ENCODE measurements at regions not wholly inside any gene's neighbourhood (a gene's known extent, or its start where the extent isn't known, plus 50 kb on each side); places are given as distances from the start of the nearest gene placed in this dataset.

DNA sequence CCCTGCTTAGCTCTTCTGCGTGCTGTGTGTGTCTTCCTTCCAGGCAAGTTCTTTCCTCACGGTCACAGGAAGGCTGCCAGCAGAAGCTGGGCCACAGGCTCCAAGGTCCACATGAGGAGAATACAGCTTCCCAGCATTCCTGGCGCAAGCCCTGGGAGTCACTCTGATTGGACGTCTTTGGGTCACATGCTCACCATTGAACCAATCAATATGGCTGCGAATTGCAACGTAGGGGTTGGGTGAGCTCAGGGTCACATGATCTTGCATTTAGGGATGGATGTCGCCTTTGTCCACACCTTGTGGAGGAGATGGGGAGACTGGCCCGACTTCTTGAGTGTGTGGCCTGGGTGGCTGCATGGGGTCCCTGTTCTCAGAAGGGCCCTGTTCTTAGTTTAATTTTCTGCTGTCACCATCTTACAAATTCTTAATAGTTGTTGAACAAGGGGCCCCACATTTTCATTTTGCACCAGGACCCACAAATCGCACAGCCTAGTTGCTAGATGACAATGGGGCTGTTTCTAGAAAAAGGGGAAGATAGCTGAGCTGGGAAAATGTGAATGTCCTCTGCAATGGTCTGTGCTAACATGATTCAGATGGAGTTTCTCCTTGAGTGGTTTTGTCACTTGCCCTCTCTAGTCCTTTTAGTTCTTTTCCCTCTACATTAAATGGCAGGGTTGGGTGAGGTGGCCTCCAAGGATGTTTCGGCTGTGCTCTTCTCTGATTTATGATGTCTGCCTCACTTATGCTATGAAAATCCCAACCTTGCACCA, 149.6 kb downstream of the CDH26 start:
- Histone ChIP-seq H3K27ac (no peak overlapping the region), H3K36me3 (no peaks in the 10 kb centered on the region), H3K9me3 (no peaks in the 10 kb centered on the region), H3K27me3 (no peaks in the 10 kb centered on the region), H3K4me1 (no peaks in the 10 kb centered on the region), H3K4me3 (no peak overlapping the region)
- intact Hi-C loops (cut with DNase I; ENCODE audit: low total_unique reads), result no loop called here
- DNase-seq, result no peak
- no peak for TF ChIP-seq POLR2A (IDR thresholded peaks at IDR 0.05)
- TF ChIP-seq, protein P1, sequence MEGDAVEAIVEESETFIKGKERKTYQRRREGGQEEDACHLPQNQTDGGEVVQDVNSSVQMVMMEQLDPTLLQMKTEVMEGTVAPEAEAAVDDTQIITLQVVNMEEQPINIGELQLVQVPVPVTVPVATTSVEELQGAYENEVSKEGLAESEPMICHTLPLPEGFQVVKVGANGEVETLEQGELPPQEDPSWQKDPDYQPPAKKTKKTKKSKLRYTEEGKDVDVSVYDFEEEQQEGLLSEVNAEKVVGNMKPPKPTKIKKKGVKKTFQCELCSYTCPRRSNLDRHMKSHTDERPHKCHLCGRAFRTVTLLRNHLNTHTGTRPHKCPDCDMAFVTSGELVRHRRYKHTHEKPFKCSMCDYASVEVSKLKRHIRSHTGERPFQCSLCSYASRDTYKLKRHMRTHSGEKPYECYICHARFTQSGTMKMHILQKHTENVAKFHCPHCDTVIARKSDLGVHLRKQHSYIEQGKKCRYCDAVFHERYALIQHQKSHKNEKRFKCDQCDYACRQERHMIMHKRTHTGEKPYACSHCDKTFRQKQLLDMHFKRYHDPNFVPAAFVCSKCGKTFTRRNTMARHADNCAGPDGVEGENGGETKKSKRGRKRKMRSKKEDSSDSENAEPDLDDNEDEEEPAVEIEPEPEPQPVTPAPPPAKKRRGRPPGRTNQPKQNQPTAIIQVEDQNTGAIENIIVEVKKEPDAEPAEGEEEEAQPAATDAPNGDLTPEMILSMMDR (IDR thresholded peaks at IDR 0.05), result no peak

DNA sequence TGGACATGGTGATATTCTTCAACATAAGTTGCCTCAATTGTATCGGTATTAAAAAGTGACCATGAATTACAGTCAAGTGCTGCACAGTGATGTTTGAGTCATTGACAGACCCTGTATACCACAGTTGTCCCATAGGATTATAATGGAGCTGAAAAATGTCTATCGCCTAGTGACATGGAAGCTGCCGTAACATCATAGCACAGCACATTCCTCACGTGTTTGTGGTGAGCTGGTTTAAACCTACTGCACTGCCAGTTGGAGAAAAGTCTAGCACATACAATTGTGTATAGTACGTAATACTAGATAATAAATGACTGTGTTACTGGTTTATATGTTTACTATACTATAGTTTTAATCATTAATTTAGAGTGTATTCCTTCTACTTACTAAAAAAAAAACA, 150.2 kb downstream of the CDH26 start:
- Histone ChIP-seq H3K4me1 (no peaks in the 10 kb centered on the region), H3K4me3 (no peak overlapping the region), H3K27me3 (no peaks in the 10 kb centered on the region), H3K36me3 (no peaks in the 10 kb centered on the region), H3K27ac (no peak overlapping the region), H3K9me3 (no peaks in the 10 kb centered on the region)
- DNase-seq, result no peak
- TF ChIP-seq, protein P1 (IDR thresholded peaks at IDR 0.05), result no peak
- TF ChIP-seq POLR2A (IDR thresholded peaks at IDR 0.05), result no peak
- intact Hi-C loops (cut with DNase I; ENCODE audit: low total_unique reads), result no loop called here

DNA sequence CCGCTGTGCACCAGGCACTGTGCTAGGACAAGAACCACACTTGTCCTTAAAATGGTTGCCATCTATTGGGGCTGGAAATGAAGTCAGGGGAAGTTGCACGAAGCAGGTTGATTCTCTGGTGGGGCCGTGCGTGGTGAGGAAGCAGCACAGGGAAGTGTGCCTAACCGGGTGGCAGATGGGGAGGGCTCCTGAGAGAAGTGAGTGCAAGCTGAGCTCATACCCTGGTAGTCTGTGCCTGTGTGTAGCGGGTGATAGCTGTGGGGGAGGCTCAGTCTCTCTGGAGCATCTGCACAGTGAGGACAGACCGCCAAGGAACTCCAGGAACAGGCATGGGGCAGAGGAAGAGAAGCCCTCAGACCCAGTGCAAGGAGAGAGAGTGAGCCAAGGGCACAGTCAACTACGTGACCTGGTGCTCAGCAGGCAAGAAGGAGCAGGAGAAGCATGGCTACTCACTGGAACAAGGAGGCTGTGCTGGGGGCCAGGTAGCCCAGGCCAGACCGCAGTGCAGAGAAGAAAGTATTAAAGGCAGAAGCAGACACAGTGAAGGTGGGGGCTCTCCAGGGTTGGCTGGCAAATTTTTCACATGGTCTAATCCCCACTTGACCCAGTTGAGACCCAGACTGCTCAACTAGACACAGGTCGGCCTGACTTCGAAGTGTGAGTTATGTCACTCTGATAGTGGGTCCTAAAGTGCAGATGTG, 155.0 kb downstream of the CDH26 start:
- Histone ChIP-seq H3K9me3 (no peaks in the 10 kb centered on the region), H3K36me3 (no peaks in the 10 kb centered on the region), H3K4me3 (no peak overlapping the region), H3K4me1 (no peaks in the 10 kb centered on the region), H3K27me3 (no peaks in the 10 kb centered on the region), H3K27ac (no peak overlapping the region)
- intact Hi-C loops (cut with DNase I; ENCODE audit: low total_unique reads), result no loop called here
- DNase-seq, result no peak
- TF ChIP-seq, protein P1 (IDR thresholded peaks at IDR 0.05), result no peak
- no peak for TF ChIP-seq POLR2A (IDR thresholded peaks at IDR 0.05)

DNA sequence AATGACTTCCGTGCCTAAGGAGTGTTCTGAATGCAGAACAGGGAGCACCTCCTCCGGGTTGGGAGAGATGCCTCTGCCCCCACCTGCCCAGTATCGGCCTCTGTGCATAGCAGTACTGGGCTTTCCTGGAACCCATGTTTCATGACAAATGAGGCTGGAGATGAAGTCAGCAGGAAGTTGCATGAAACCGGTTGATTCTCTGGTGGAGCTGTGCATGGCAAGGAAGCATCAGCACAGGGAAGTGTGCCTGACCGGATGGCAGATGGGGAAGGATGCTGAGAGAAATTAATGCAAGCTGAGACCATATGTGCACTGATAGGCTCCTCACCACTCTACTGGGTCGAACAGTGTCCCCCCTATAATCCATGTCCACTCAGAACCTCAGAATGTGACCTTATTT, 155.5 kb downstream of the CDH26 start:
- no peaks in the 10 kb centered on the region for H3K9me3 ChIP-seq
- TF ChIP-seq POLR2A (IDR thresholded peaks at IDR 0.05), result no peak
- TF ChIP-seq, protein P1 (IDR thresholded peaks at IDR 0.05), result no peak
- intact Hi-C loops (cut with DNase I; ENCODE audit: low total_unique reads), result no loop called here

DNA sequence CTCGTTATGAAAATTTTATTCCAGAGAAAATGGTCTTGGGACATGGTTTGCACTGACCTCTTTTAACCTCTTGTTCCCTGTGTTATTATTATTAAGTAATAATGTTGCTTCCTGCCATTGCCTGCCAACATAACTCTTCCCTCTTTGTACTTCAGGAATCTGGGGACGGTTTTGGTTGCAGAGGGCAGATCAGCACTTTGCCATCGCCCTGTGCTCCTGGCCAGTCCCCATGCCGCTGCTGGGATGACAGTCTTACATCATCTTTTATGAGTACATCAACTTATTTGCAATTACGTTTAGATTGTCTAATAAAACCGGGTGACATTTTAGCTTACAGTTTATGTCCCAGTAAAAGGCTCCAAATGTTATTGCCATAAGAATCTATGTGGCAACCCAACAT, 157.2 kb downstream of the CDH26 start:
- intact Hi-C loops (cut with DNase I; ENCODE audit: low total_unique reads), result no loop called here
- Histone ChIP-seq H3K27ac (no peak overlapping the region), H3K9me3 (no peaks in the 10 kb centered on the region), H3K27me3 (no peaks in the 10 kb centered on the region), H3K36me3 (no peaks in the 10 kb centered on the region), H3K4me3 (no peak overlapping the region), H3K4me1 (no peaks in the 10 kb centered on the region)
- TF ChIP-seq, protein P1 (IDR thresholded peaks at IDR 0.05), result no peak
- no peak for TF ChIP-seq POLR2A (IDR thresholded peaks at IDR 0.05)
- DNase-seq, result no peak

More for the DNA sequence above, 155.5 kb downstream of the CDH26 start:
- no peak for DNase-seq
- H3K4me3 ChIP-seq, result no peak overlapping the region
- no peak overlapping the region for H3K27ac ChIP-seq
- no peaks in the 10 kb centered on the region for H3K4me1 ChIP-seq
- no peaks in the 10 kb centered on the region for H3K27me3 ChIP-seq
- no peaks in the 10 kb centered on the region for H3K36me3 ChIP-seq

Measured in uterus (tissue), 3 donors.